ENCODE measurements at regions not wholly inside any gene's neighbourhood (a gene's known extent, or its start where the extent isn't known, plus 50 kb on each side); places are given as distances from the start of the nearest gene placed in this dataset.
"Not testable (repeated sequence)": the region's sequence is repeated elsewhere in the genome, so short reads cannot be mapped to it uniquely, and the experiment has no call there.

- no peak for DNase-seq
Measured at GRCh38 chr3:176302271-176302670, 895.0 kb downstream of the TBL1XR1 start.

DNA sequence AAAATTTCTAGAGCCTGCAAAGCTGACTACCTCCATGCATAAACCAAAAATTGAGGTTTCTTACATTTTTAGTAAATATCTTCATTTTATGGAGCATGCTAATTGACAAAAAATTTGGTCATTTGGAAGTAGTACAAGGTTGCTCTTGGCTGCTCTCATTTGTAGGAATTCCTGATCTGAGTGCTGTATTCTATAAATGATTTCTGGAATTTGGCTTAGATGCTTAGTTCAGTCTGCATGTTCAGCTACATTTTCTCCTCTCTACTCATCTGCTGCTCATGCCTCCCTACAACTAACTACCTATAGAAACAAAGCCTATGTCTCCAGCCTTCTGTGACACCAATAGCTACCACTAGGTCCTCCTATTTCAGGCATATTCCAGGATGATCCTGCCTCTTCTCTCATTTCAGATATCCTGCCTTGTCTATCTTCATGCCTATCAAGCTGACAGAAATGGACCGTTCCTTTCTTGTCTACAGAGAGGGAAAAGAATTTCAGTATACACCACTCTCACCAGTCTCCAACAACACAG is 901.1 kb downstream of the TBL1XR1 start:
- no peak for DNase-seq

GRCh38 chr3:176293276-176293675 is 904.0 kb downstream of the TBL1XR1 start:
- DNase-seq, result no peak

DNA sequence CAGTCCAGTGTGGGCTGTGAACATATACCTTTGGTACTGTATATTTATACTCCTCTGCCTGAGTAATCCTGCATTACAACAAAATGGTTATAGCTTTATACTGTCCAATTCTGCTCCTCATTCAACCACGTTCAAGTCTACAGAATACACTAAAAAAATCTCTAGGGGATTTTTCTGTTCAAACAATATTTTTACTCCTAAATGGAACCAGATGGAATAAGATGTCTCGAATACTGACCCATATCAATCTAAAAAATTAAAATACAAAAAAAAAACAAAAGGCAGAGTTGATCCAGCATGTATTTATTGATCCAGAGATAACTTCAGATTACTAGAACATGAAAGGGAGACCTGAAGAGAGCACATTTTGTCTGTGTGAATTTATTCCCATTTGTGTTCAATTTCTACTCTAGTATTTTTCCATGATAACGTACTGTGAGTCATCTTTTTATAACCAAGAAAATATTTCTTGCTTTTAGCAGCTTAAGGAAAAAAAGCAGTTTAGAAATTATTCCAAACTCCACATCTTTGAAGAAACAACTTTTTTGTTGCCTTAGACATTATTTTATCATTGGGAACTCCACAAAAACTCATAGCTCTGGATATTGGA is 910.7 kb downstream of the TBL1XR1 start:
- no peak for DNase-seq

DNA sequence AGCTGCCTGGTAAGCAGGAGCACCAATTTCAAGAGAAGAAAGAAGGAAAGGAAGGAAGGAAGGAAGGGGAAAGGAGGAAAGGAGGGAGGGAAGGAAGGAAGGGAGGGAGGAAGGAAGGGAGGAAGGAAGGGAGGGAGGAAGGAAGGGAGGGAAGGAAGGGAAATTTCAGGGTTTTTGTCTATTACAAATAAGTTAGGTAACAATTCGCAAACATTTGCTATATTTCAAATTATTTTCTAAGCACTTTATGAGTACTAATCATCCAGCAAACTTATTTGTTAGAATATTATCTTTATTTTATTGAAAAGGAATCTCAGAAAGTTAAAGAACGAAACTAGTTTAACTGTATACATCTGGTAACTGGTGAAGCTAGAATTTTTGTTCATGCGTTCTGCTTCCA is 921.7 kb downstream of the TBL1XR1 start:
- no peak for DNase-seq

- DNase-seq, result no peak
Measured at GRCh38 chr3:176275113-176275512, 922.2 kb downstream of the TBL1XR1 start.

DNA sequence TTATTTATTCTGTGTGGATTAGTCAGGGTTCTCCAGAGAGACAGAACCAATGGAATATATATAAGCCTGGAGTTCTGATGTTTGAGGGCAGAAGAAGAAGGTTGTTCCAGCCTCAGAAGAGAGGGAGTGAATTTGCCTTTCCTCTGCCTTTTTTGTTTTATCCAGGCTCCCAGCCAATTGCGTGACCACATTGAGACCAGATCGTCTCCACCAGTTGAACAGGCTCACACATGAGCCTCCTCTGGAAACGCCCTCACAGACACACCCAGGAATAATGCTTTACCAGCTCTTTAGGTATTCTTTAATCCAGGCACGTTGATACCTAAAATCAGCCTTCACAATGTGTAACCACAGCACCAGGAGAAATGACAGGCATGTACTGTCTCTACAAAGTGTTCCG is 923.1 kb downstream of the TBL1XR1 start:
- no peak for DNase-seq

GRCh38 chr3:176262071-176262470 is 935.2 kb downstream of the TBL1XR1 start:
- no peak for DNase-seq

GRCh38 chr3:176247191-176247590 is 950.1 kb downstream of the TBL1XR1 start:
- no peak for DNase-seq

DNA sequence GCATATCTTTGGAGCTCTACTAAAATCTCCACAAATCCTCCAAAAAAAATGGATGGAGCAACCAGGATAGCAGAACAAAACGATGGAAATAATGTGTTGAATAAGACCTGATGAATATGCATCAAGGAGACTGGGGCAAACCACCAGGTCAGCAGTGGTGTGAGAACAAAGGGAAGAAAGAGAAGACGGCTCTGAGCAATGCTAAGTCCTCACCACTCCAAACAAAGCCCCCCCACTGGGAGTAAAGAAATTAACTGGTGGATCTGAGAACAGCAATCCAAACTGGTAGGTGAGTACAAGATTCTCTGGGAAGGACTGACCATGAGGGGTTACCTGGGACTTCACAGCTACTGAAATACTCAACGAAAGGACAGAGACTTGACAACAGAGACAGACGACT is 977.3 kb downstream of the TBL1XR1 start:
- DNase-seq, result no peak

- DNase-seq, result no peak
Measured at GRCh38 chr3:176214758-176215157, 982.5 kb downstream of the TBL1XR1 start.

GRCh38 chr3:176213314-176213713 is 984.0 kb downstream of the TBL1XR1 start:
- DNase-seq, result not testable (repeated sequence)

DNA sequence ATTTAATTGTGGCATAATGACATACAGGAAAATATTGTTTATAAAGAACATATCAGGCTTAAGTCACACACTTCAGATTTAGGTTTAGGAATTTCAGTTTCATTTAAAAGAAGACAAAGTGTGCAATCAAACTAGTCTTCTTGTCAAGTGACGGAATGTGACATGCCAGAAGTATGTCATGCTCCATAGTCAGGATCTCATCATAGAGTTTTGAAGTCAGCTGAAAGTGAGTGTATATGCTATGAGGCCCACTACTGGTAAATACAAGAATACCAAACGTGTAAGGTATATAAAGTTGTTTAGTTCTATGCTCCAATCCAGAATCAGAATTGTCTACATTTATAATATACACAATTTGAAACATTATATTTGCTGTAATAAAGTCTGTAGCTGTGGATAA is 988.4 kb downstream of the TBL1XR1 start:
- DNase-seq, result no peak

DNA sequence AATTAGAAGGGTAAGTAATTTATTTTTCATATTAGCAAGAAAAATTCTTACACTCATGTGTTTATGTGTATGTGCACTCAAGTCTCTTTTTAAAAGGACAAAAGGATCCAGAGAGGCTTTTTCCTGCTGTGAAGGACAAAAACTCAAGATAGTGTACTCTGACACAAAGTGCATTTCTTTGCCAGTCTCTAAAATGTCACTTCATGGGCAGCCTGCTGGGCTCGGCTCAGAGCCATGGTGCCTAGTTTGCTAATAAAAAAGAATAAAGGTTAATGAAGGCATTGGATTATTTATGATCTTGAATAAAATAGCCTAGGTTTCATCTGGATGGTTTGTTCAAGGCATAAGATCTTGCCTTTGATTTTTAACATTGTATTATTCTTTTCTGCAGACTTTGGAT is 989.0 kb downstream of the TBL1XR1 start:
- DNase-seq, result no peak

DNA sequence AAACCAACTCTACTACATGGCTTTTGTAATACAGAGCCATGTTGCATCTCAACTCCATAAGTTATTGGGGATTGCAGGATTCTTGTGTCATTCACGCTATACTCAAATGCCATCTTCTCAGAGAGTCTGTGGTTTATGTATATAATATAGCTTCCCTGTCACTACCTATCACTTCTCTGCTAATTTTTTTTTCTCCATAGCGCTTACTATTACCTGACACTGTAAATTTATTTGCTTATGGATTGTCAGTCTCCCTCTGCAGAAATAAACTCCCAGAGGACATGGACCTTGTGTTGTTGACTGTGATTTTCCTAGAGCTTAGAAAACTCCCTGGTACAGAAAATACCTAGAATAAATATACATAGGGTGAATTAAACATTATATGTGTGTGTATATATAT is 990.5 kb downstream of the TBL1XR1 start:
- DNase-seq, result no peak

- DNase-seq, result no peak
Measured at GRCh38 chr3:176202652-176203051, 994.6 kb downstream of the TBL1XR1 start.

- no peak for DNase-seq
Measured at GRCh38 chr3:176193032-176193730, 1004.1 kb downstream of the TBL1XR1 start.

GRCh38 chr3:176190755-176191154 is 1006.5 kb downstream of the TBL1XR1 start:
- no peak for DNase-seq

GRCh38 chr3:176183181-176183580 is 1014.1 kb downstream of the TBL1XR1 start:
- no peak for DNase-seq

DNA sequence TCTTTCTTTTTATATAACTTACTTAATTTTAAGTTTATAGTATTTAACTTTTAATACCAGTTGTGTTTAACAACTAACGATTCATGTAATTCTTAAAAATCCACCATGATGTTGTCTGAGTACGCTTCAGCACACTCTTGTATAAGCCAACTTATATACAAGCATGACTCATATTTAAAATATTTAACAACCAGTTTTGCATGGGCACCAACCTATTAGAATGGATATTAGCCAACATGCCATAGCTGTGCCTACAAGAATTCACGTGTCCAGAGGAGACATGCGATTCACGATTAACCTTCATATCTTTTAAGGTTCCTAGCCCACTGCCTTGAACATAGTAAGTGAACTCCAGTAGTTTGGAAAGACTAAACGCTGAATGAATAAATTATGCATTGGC is 1023.2 kb downstream of the TBL1XR1 start:
- no peak for DNase-seq

DNA sequence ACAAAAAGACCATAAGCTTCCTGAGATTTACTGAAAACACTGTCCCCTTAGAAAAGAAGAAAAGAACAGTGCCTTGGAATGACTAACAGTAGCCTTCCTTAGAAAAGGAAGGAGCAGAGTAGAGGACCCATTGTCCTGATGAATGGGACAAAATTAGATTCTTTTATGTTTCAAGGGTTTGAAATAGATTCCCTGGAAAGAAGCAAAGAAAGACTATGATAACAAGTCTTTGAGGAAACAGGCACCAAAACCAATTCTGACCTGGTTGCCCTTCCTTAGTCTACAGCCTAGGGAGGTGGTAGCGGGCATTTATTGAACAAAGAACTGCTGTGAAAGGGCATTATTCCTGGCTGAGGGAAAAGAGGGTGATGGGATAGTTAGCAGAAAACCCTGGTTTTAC is 1024.8 kb downstream of the TBL1XR1 start:
- DNase-seq, result no peak

- DNase-seq, result no peak
Measured at GRCh38 chr3:176167272-176167671, 1030.0 kb downstream of the TBL1XR1 start.

DNA sequence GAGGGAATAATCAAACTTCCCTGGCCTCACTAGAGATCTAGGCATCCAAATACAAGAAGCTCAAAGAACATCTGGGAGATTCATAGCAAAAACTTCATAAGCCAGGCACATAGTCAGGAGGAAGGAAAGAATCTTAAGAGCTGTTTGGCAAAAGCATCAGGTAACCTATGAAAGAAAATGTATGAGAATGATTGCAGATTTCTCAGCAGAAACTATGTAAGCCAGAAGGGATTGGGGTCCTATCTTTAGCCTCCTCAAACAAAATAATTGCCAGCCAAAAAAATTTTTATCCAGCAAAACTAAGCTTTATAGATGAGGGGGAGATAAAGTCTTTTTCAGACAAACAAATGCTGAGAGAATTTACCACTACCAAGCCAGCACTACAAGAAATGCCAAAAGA is 1036.3 kb downstream of the TBL1XR1 start:
- no peak for DNase-seq

DNA sequence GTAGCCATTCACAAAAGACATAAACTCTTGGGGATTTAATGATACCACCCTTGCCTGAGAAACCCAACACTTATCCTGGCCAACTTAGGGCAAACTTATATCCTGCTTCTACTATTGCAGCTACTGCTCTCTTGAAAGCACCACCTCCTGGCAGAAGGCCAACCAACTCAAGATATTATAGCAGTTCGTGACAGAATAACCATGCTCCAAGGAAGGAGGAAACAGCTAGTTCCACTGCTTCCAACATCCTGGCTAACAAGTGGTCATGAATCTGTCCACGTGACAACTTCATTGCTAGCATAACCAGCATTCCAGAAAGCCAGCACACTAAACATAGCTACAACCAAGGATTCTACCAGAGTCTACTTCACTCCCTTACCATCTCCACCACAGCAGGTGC is 1037.5 kb downstream of the TBL1XR1 start:
- DNase-seq, result no peak

DNA sequence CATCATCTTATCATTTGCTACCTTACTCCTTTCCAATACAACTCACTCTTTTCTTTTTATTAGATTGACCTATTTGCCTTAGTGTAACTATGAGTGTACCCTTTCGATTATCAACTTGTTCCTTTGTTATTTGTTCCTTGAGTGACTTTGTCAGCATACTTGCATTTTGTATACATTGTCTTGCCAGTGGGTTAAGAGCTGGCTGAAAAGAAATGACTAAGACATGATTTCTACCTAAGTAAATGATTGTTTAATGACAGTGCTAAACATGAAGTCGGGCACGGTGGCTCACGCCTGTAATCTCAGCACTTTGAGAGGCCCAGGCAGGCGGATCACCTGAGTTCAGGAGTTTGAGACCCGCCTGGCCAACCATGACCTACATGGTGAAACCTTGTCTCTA is 1042.3 kb downstream of the TBL1XR1 start:
- DNase-seq, result no peak

All from activated T-cell treated with anti-CD3 and anti-CD28 coated beads for 4 hours (primary cell).